Esophagus squamous epithelium (tissue), 5 donors: ENCODE measurements at regions not wholly inside any gene's neighbourhood (a gene's known extent, or its start where the extent isn't known, plus 50 kb on each side); places are given as distances from the start of the nearest gene placed in this dataset.
A peak's percentile ranks its signal among the peaks of the same experiment; 100 is the strongest.

Source experiments
- DNase-seq: peaks from one replicate; lab custom pipeline; 2025; lab: John Stamatoyannopoulos, UW
- H3K27ac ChIP-seq, 4 donors: fragments of 200-600 bp; sonication (generic); one replicate each; pipeline ENCODE4 v1.5.1; 2016 to 2019; ENCODE audit warnings: mild to moderate bottlenecking in 1 of 4
- H3K27me3 ChIP-seq, 4 donors: fragments of 200-600 bp; sonication (generic); 1 replicate in 3 of 4; 2 replicates in 1 of 4; pipeline versions ENCODE4 v1.5.1 to v1.6.0; 2017 to 2021; ENCODE audit warnings: antibody characterized with exemption in 1 of 4
- H3K36me3 ChIP-seq, 3 donors: fragments of 200-600 bp; sonication (generic); one replicate each; pipeline ENCODE4 v1.5.1; 2016 to 2019
- H3K4me1 ChIP-seq, 3 donors: fragments of 200-600 bp; sonication (generic); one replicate each; pipeline ENCODE4 v1.5.1; 2017 to 2019
- H3K4me3 ChIP-seq, 4 donors: fragments of 200-600 bp; sonication (generic); 1 replicate in 3 of 4; 2 replicates in 1 of 4; pipeline ENCODE4 v1.5.1; 2016 to 2019; ENCODE audit warnings: mild to moderate bottlenecking in 2 of 4, moderate library complexity in 1 of 4
- H3K9me3 ChIP-seq, 3 donors: fragments of 200-600 bp; sonication (generic); one replicate each; pipeline ENCODE4 v1.5.1; 2016 to 2019
- CTCF ChIP-seq, 6 experiments: fragments of 450-650 bp in 4 of 6; fragments of 200-600 bp in 2 of 6; sonication (generic) in 2 of 6; IDR thresholded peaks; one replicate each; pipeline ENCODE4 v1.5.1; 2016 to 2019; ENCODE audit warnings: antibody characterized with exemption in 6 of 6, mild to moderate bottlenecking in 4 of 6, moderate library complexity in 4 of 6
- POLR2A ChIP-seq, 4 donors: fragments of 450-650 bp; IDR thresholded peaks; one replicate each; pipeline ENCODE4 v1.6.1; 2017; ENCODE audit warnings: antibody characterized with exemption in 4 of 4, mild to moderate bottlenecking in 4 of 4, moderate library complexity in 3 of 4
- WGBS, 2 donors: methylation state at CpG; one replicate each; pipeline ENCODE4 v1.1.5; 2018; 5-methylcytosine and 5-hydroxymethylcytosine counted together
- intact Hi-C: fragments of 100-400 bp; cut with DNase I; formaldehyde crosslinking; loops from one replicate; pipeline ENCODE4 v1.15.0; 2022
- donor health status: DM: yes; HTN: yes; CAD: no.

- Histone ChIP-seq H3K27ac (peak overlapping the region; percentile 90 to 99 (median 96)), H3K9me3 (no peaks in the 10 kb centered on the region), H3K4me3 (peak overlapping the region; percentile 56 to 91 (median 82)), H3K27me3 (no peaks in the 10 kb centered on the region), H3K4me1 (peaks cover 0 to 43% (median 0%) of the 10 kb centered on the region in 3 donors), H3K36me3 (no peaks in the 10 kb centered on the region)
- intact Hi-C loops, result no loop called here
- WGBS, 2 donors, result 0% methylated on average over 7 to 10 of the region's 66 CpGs
- DNase-seq, result peak; percentile 49
- no peak for TF ChIP-seq CTCF (IDR thresholded peaks at IDR 0.05)
- peak in 3 of 4 donors; percentile 8 to 95 (median 89) for TF ChIP-seq POLR2A (IDR thresholded peaks at IDR 0.05)
Observed at GRCh38 chr2:64767670-64768468, 114.2 kb upstream of the SERTAD2 start.

- Histone ChIP-seq H3K9me3 (no peaks in the 10 kb centered on the region), H3K4me3 (peak overlapping the region; percentile 56 to 91 (median 82)), H3K27ac (peak overlapping the region; percentile 90 to 99 (median 96)), H3K36me3 (no peaks in the 10 kb centered on the region), H3K4me1 (peaks cover 0 to 43% (median 0%) of the 10 kb centered on the region in 3 donors), H3K27me3 (no peaks in the 10 kb centered on the region)
- TF ChIP-seq CTCF (IDR thresholded peaks at IDR 0.05) (no peak), POLR2A (IDR thresholded peaks at IDR 0.05) (no peak)
- intact Hi-C loops, result no loop called here
- 25 to 28% methylated on average over 4 of the region's 4 CpGs for WGBS, 2 donors
- DNase-seq, result no peak
Observed at GRCh38 chr2:64768491-64769005, 114.8 kb upstream of the SERTAD2 start.

GRCh38 chr2:64769392-64770044 is 115.8 kb upstream of the SERTAD2 start:
- no peak overlapping the region for H3K4me3 ChIP-seq
- H3K4me1 ChIP-seq, result peaks cover 0 to 49% (median 0%) of the 10 kb centered on the region in 3 donors
- DNase-seq, result no peak
- H3K9me3 ChIP-seq, result no peaks in the 10 kb centered on the region
- TF ChIP-seq POLR2A (IDR thresholded peaks at IDR 0.05), result no peak
- TF ChIP-seq CTCF (IDR thresholded peaks at IDR 0.05), result no peak
- no peaks in the 10 kb centered on the region for H3K27me3 ChIP-seq
- no peaks in the 10 kb centered on the region for H3K36me3 ChIP-seq
- H3K27ac ChIP-seq, result no peak overlapping the region
- intact Hi-C loops, result no loop called here
- WGBS, 2 donors, result 76 to 77% methylated on average over 6 of the region's 6 CpGs

- H3K4me1 ChIP-seq, result peaks cover 0 to 49% (median 0%) of the 10 kb centered on the region in 3 donors
- 72 to 81% methylated on average over 2 of the region's 2 CpGs for WGBS, 2 donors
- no peak for TF ChIP-seq POLR2A (IDR thresholded peaks at IDR 0.05)
- TF ChIP-seq CTCF (IDR thresholded peaks at IDR 0.05), result no peak
- intact Hi-C loops, result no loop called here
- H3K27me3 ChIP-seq, result no peaks in the 10 kb centered on the region
- peaks cover 0 to under 1% (median 0%) of the 10 kb centered on the region in 3 donors for H3K9me3 ChIP-seq
- DNase-seq, result no peak
- no peaks in the 10 kb centered on the region for H3K36me3 ChIP-seq
- H3K27ac ChIP-seq, result peak overlapping the region in 1 of 4 donors; percentile 6
- H3K4me3 ChIP-seq, result no peak overlapping the region
Observed at GRCh38 chr2:64770137-64770780, 116.5 kb upstream of the SERTAD2 start.
